ENCODE measurements at regions not wholly inside any gene's neighbourhood (a gene's known extent, or its start where the extent isn't known, plus 50 kb on each side); places are given as distances from the start of the nearest gene placed in this dataset.

DNA sequence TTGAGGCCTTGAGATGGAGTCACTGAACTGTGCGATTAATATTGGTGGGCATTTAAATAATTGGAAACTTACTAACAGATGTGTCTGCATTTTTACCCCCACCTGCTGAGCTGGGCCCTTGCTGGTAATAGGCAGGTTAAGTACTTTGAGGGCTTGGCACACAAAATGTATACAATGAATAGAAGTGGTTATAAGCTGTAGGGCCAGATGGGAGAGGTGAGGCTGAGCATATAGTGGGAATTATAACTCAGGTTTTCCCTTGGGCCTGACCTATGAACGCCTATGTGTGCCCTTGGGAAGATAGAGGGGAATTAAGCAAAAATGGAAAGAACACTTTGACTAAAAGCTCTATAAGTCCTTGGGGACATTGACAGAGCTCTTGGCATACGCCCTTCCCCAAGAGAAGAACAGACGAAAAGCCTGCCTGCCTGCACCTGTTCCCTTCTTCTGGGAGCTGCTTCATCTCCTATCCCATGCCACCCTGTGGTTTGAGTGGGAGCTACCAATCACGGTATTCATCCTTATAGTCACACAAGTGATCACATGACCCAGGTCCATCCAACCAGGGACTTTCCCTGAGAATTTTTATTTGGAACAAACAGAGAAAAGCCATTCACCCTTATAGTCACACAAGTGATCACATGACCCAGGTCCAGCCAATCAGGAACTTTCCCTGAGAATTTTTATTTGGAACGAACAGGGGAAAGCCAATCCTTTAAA is 260.7 kb upstream of the CSF3R start:
- H3K9ac ChIP-seq, result no peak overlapping the region
- H3K27ac ChIP-seq, result no peak overlapping the region
- no peaks in the 10 kb centered on the region for H3K9me3 ChIP-seq
- no peaks in the 10 kb centered on the region for H4K20me1 ChIP-seq
- no peak overlapping the region for H3K4me2 ChIP-seq
- H3K27me3 ChIP-seq, result no peaks in the 10 kb centered on the region; the same call in 1 of the 2 replicates
- H3K4me3 ChIP-seq, result no peak overlapping the region
- no peaks in the 10 kb centered on the region for H3K36me3 ChIP-seq
- no peak for TF ChIP-seq Cebpa-rat (IDR thresholded peaks at IDR 0.05)
- peaks cover 13% of the 10 kb centered on the region for H3K4me1 ChIP-seq

DNA sequence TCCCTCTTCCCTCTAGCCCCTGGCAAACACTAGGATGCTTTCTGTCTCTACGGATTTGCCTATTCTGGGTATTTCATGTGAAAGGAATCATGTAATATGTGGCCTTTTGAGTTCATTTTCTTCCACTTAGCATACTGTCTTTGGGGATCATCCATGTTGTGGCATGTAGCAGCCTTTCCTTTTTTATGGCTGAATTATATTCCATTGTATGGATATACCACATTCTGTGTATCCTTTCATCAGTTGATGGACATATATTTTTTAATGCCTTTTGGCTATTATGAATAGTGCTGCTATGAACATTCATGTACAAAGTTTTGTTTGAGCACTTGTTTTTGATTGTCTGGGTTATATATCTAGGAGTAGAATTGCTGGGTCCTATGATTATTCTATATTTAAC is 258.4 kb upstream of the CSF3R start:
- Histone ChIP-seq H3K27me3 (no peaks in the 10 kb centered on the region; the same call in 1 of the 2 replicates), H3K27ac (no peak overlapping the region), H3K36me3 (no peaks in the 10 kb centered on the region), H3K9me3 (no peaks in the 10 kb centered on the region), H3K9ac (no peak overlapping the region), H3K4me1 (peaks cover 28% of the 10 kb centered on the region), H3K4me2 (no peak overlapping the region), H3K4me3 (no peak overlapping the region), H4K20me1 (no peaks in the 10 kb centered on the region)
- TF ChIP-seq Cebpa-rat (IDR thresholded peaks at IDR 0.05), result no peak

DNA sequence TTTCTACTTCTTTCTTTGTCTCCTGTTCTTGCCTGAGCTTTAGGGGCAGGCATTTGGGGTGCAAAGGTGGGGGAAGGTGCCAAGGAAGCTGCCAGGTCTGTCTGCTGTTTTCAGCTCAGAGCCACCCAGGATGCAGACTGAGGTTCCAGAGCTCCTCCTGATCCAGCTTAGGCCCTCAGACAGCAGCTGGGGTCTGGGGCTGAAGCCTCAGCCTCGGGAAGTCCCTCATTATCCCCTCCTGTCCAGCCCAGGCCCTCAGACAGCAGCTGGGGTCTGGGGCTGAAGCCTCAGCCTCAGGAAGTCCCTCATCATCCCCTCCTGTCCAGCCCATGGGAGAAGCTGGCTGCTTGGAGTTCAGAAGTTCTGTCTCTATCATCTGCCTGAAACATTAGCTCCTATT is 257.7 kb upstream of the CSF3R start:
- H3K4me2 ChIP-seq, result no peak overlapping the region

GRCh38 chr1:36739703-36740289 is 257.1 kb upstream of the CSF3R start:
- Histone ChIP-seq H3K9ac (no peak overlapping the region), H3K4me2 (peak overlapping the region; percentile 26), H3K27ac (no peak overlapping the region), H3K4me1 (peaks cover 41% of the 10 kb centered on the region), H3K27me3 (no peaks in the 10 kb centered on the region; the same call in 1 of the 2 replicates), H3K9me3 (no peaks in the 10 kb centered on the region), H3K36me3 (no peaks in the 10 kb centered on the region), H3K4me3 (no peak overlapping the region), H4K20me1 (no peaks in the 10 kb centered on the region)
- no peak for TF ChIP-seq Cebpa-rat (IDR thresholded peaks at IDR 0.05)

More for the DNA sequence above, 257.7 kb upstream of the CSF3R start:
- Histone ChIP-seq H3K9me3 (no peaks in the 10 kb centered on the region), H3K9ac (no peak overlapping the region), H3K27me3 (no peaks in the 10 kb centered on the region; the same call in 1 of the 2 replicates), H3K36me3 (no peaks in the 10 kb centered on the region), H3K27ac (no peak overlapping the region), H4K20me1 (no peaks in the 10 kb centered on the region), H3K4me3 (no peak overlapping the region), H3K4me1 (peaks cover 34% of the 10 kb centered on the region)
- no peak for TF ChIP-seq Cebpa-rat (IDR thresholded peaks at IDR 0.05)

DNA sequence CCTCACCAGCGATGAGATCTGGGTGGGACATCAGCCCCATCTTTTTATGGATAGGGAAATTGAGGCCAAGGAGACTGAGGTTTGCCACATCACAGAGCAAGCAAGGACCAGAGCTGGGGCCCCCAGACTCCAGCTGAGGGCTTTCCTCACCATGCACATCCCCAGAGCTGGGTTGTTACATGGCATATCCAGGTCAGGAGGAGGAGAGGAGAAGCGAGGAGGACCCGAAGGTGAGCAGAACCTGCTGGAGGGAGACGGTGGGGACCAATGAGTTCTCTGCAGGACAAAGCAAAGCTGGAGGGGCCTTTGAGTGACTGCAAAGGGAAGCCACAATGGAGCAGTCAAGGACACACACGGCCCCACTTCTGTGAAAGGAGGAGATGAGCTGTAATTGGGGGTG is 255.5 kb upstream of the CSF3R start:
- Histone ChIP-seq H3K4me1 (peaks cover 41% of the 10 kb centered on the region), H3K4me2 (no peak overlapping the region), H3K27ac (no peak overlapping the region), H3K4me3 (no peak overlapping the region), H3K27me3 (no peaks in the 10 kb centered on the region; the same call in 1 of the 2 replicates), H4K20me1 (no peaks in the 10 kb centered on the region), H3K9me3 (no peaks in the 10 kb centered on the region), H3K36me3 (no peaks in the 10 kb centered on the region), H3K9ac (no peak overlapping the region)
- TF ChIP-seq Cebpa-rat (IDR thresholded peaks at IDR 0.05), result no peak

- no peaks in the 10 kb centered on the region for H3K36me3 ChIP-seq
- no peaks in the 10 kb centered on the region for H4K20me1 ChIP-seq
- H3K27me3 ChIP-seq, result no peaks in the 10 kb centered on the region; the same call in 1 of the 2 replicates
- 0 out of 2 replicates have a peak overlapping the region, but pooled peaks have one; percentile 81 for H3K4me2 ChIP-seq
- no peak overlapping the region for H3K4me3 ChIP-seq
- no peak overlapping the region for H3K27ac ChIP-seq
- H3K9ac ChIP-seq, result no peak overlapping the region
- TF ChIP-seq Cebpa-rat (IDR thresholded peaks at IDR 0.05), result no peak
- no peaks in the 10 kb centered on the region for H3K9me3 ChIP-seq
- H3K4me1 ChIP-seq, result peaks cover 44% of the 10 kb centered on the region
Observed at GRCh38 chr1:36737767-36738166, 255.1 kb upstream of the CSF3R start.

DNA sequence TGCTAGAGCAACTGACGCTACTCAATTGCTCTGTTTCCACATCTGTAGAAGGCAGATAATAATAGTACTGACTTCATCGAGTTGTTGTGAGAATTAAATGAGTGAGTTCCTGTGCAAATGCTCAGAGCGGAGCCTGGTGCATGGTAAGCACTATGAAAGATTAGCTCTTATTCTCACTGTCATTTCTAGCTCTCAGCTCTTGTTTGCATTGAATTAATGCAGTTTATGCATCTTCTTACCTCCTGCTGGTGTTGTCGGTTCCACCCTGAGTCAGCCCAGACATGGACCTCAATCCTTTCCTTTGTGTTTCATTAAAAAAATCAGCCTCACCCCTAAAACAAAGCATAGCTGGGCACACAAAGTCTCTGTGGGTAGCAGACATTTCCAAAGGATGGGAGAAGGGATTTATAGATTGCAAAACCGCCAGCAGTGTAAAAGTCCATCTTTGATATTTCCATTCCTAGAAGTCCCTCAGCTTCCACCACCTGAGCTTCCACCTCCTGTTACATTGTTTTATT is 254.4 kb upstream of the CSF3R start:
- peaks cover 50% of the 10 kb centered on the region for H3K4me1 ChIP-seq
- 0 out of 2 replicates have a peak overlapping the region, but pooled peaks have one; percentile 8 for H3K9ac ChIP-seq
- H3K9me3 ChIP-seq, result no peaks in the 10 kb centered on the region
- H3K4me2 ChIP-seq, result peak overlapping the region; percentile 81
- no peaks in the 10 kb centered on the region for H3K36me3 ChIP-seq
- no peaks in the 10 kb centered on the region; the same call in 1 of the 2 replicates for H3K27me3 ChIP-seq
- no peaks in the 10 kb centered on the region for H4K20me1 ChIP-seq
- no peak overlapping the region for H3K4me3 ChIP-seq
- no peak for TF ChIP-seq Cebpa-rat (IDR thresholded peaks at IDR 0.05)
- H3K27ac ChIP-seq, result no peak overlapping the region

DNA sequence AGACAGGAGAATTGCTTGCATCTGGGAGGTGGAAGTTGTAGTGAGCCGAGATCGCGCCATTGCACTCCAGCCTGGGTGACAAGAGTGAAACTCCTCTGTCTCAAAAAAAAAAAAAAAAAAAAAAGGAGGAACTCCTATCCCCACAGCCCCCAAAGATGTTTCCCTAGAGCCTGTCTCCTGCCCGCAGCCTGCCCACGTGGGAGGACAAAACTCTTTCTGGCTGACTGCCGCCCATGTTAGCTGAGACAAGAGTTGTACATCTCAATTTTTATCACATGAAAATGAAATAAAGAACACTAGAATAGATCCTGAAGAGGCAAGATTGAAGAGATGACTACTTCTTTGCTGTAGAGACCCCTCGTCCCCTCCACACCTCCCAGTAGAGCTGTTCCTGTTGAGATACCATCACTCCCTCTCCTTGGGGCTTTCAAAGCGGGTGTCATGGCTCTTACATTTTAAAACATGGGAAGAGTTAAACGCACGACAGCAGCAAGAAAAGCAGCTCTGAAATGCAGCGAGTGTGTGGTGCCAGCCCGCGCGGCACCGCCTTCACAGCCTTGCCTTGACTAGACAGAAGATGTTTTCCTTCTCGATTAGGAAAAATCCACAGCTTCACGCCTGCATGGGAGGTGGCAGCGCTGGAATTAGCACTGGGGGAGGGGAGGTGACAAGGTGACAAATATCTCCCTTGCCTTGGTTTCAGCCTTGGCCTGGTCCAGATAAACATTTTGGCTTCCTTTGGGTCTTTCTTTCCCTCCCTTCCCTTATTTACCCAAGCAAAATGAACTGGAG is 253.4 kb upstream of the CSF3R start:
- no peak for TF ChIP-seq Cebpa-rat (IDR thresholded peaks at IDR 0.05)
- H3K4me3 ChIP-seq, result no peak overlapping the region
- H3K9ac ChIP-seq, result 0 out of 2 replicates have a peak overlapping the region, but pooled peaks have one; percentile 8
- no peak overlapping the region for H3K27ac ChIP-seq
- H3K36me3 ChIP-seq, result no peaks in the 10 kb centered on the region
- peaks cover 56% of the 10 kb centered on the region for H3K4me1 ChIP-seq
- H3K27me3 ChIP-seq, result no peaks in the 10 kb centered on the region; the same call in 1 of the 2 replicates
- no peaks in the 10 kb centered on the region for H4K20me1 ChIP-seq
- H3K4me2 ChIP-seq, result peak overlapping the region; percentile 81
- H3K9me3 ChIP-seq, result no peaks in the 10 kb centered on the region

DNA sequence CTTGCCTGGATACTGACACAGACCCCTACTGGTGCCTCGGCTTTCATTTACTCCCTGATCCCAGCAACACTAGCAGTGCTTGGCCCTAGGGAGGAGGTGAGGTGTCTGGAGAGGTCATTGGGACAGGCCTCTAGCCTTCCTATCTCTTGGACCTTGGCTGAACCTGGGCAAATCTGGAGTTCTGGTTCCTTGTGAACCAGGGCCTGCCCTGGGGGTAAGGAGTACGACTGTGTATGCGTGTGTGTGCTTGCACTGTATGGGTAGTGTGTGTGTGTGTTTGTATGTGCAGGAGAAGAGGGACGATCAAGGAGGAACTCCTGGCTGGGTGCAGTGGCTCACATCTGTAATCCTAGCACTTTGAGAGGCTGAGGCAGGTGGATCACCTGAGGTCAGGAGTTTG is 252.7 kb upstream of the CSF3R start:
- Histone ChIP-seq H3K4me2 (peak overlapping the region; percentile 81), H3K4me1 (peaks cover 63% of the 10 kb centered on the region), H3K27me3 (no peaks in the 10 kb centered on the region; the same call in 1 of the 2 replicates), H4K20me1 (no peaks in the 10 kb centered on the region), H3K27ac (no peak overlapping the region), H3K9me3 (no peaks in the 10 kb centered on the region), H3K36me3 (no peaks in the 10 kb centered on the region), H3K9ac (no peak overlapping the region), H3K4me3 (no peak overlapping the region)
- TF ChIP-seq Cebpa-rat (IDR thresholded peaks at IDR 0.05), result no peak

Data from BLaER1 (cell line).